Neural cell (in vitro differentiated cells): ENCODE measurements at regions not wholly inside any gene's neighbourhood (a gene's known extent, or its start where the extent isn't known, plus 50 kb on each side); places are given as distances from the start of the nearest gene placed in this dataset.

ENCODE experiments used
- H2AFZ ChIP-seq: fragments of 200-600, 300-800 bp; sonication (generic), shearing (Covaris generic); 2 replicates; pipeline ENCODE4 v1.6.0; 2014; ENCODE audit warnings: low read depth, mild to moderate bottlenecking, antibody characterized with exemption, low read length, moderate library complexity
- H3F3A ChIP-seq: fragments of 200-600 bp; shearing (Covaris generic); 2 replicates; pipeline ENCODE4 v1.6.1; 2016; ENCODE audit warnings: mild to moderate bottlenecking, moderate library complexity, mixed read lengths, antibody characterized with exemption, low read length; ENCODE audit not compliant: insufficient read depth, poor library complexity, severe bottlenecking
- H3K27ac ChIP-seq: fragments of 200-600, 300-800 bp; sonication (generic), shearing (Covaris generic); 2 replicates; pipeline ENCODE4 v1.5.1; 2014; ENCODE audit warnings: mild to moderate bottlenecking, low read length, moderate library complexity
- H3K27me3 ChIP-seq: fragments of 300-800, 200-600 bp; sonication (generic), shearing (Covaris generic); 2 replicates; pipeline ENCODE4 v1.6.0; 2014; ENCODE audit warnings: mild to moderate bottlenecking, low read depth, low read length, moderate library complexity; ENCODE audit not compliant: insufficient read depth
- H3K36me3 ChIP-seq: fragments of 300-800, 200-600 bp; sonication (generic), shearing (Covaris generic); 2 replicates; pipeline ENCODE4 v1.5.1; 2014; ENCODE audit warnings: mild to moderate bottlenecking, antibody characterized with exemption, low read length, moderate library complexity; ENCODE audit not compliant: insufficient read depth
- H3K4me2 ChIP-seq: fragments of 300-800, 200-600 bp; sonication (generic), shearing (Covaris generic); 2 replicates; pipeline ENCODE4 v1.6.0; 2014; ENCODE audit warnings: mild to moderate bottlenecking, low read length
- H3K4me3 ChIP-seq: fragments of 300-800, 200-600 bp; sonication (generic), shearing (Covaris generic); 2 replicates; pipeline ENCODE4 v1.5.1; 2014; ENCODE audit warnings: mild to moderate bottlenecking, low read length, moderate library complexity
- H3K79me2 ChIP-seq: fragments of 200-600 bp; shearing (Covaris generic); replicated peaks from 2 replicates; pipeline ENCODE4 v1.6.0; 2014; ENCODE audit warnings: mild to moderate bottlenecking, low read length, moderate library complexity; ENCODE audit not compliant: insufficient read depth
- H3K9ac ChIP-seq: fragments of 300-800, 200-600 bp; sonication (generic), shearing (Covaris generic); 2 replicates; pipeline ENCODE4 v1.6.1; 2016; ENCODE audit warnings: mild to moderate bottlenecking, low read length, mixed read lengths
- H3K9me2 ChIP-seq: fragments of 200-600 bp; shearing (Covaris generic); 2 replicates; pipeline ENCODE4 v1.6.1; 2016; ENCODE audit warnings: mild to moderate bottlenecking, low read length, mixed read lengths; ENCODE audit not compliant: insufficient read depth
- H3K9me3 ChIP-seq: fragments of 200-600, 300-800 bp; sonication (generic), shearing (Covaris generic); 2 replicates; pipeline ENCODE4 v1.6.1; 2016; ENCODE audit warnings: mild to moderate bottlenecking, mixed run types, low read length, moderate library complexity, mixed read lengths
- H4K20me1 ChIP-seq: fragments of 200-600 bp; shearing (Covaris generic); 2 replicates; pipeline ENCODE4 v1.6.1; 2016; ENCODE audit warnings: mild to moderate bottlenecking, mixed run types; ENCODE audit not compliant: insufficient read depth
- EP300 ChIP-seq: fragments of 450-650 bp; conservative IDR thresholded peaks from 2 replicates; pipeline ENCODE4 v1.6.1; 2014; ENCODE audit warnings: antibody characterized with exemption, mild to moderate bottlenecking, moderate library complexity; ENCODE audit not compliant: poor library complexity, severe bottlenecking
- EZH2 ChIP-seq: fragments of 200-600, 300-800 bp; shearing (Covaris generic), sonication (generic); IDR thresholded peaks from 2 replicates; pipeline ENCODE4 v1.6.1; 2014; ENCODE audit warnings: antibody characterized with exemption, low read length, borderline replicate concordance, mild to moderate bottlenecking; ENCODE audit not compliant: insufficient read depth, poor library complexity, severe bottlenecking
- MXI1 ChIP-seq: fragments of 450-650 bp; conservative IDR thresholded peaks from 2 replicates; pipeline ENCODE4 v1.6.1; 2014; ENCODE audit warnings: antibody characterized with exemption, mild to moderate bottlenecking; ENCODE audit not compliant: poor library complexity, severe bottlenecking
- POLR2AphosphoS5 ChIP-seq: IDR thresholded peaks from 2 replicates; pipeline ENCODE4 v1.6.1; 2012
- RAD21 ChIP-seq: fragments of 450-650 bp; conservative IDR thresholded peaks from 2 replicates; pipeline ENCODE4 v1.6.1; 2014; ENCODE audit warnings: antibody characterized with exemption, mild to moderate bottlenecking, moderate library complexity
- SMC3 ChIP-seq: fragments of 450-650 bp; conservative IDR thresholded peaks from 2 replicates; pipeline ENCODE4 v1.6.1; 2014; ENCODE audit warnings: antibody characterized with exemption, mild to moderate bottlenecking, moderate library complexity; ENCODE audit not compliant: poor library complexity
- TAF1 ChIP-seq: IDR thresholded peaks from 2 replicates; pipeline ENCODE4 v1.6.1; 2012; ENCODE audit warnings: low read depth
- TF ChIP-seq, protein P1 (sequence below): fragments of 450-650 bp; IDR thresholded peaks from 2 replicates; pipeline ENCODE4 v1.5.1; 2014; ENCODE audit warnings: antibody characterized with exemption, mild to moderate bottlenecking, moderate library complexity; ENCODE audit not compliant: poor library complexity, severe bottlenecking
- TF ChIP-seq, protein P2 (sequence below): IDR thresholded peaks from 2 replicates; pipeline ENCODE4 v1.6.1; 2012; ENCODE audit warnings: borderline replicate concordance

DNA sequence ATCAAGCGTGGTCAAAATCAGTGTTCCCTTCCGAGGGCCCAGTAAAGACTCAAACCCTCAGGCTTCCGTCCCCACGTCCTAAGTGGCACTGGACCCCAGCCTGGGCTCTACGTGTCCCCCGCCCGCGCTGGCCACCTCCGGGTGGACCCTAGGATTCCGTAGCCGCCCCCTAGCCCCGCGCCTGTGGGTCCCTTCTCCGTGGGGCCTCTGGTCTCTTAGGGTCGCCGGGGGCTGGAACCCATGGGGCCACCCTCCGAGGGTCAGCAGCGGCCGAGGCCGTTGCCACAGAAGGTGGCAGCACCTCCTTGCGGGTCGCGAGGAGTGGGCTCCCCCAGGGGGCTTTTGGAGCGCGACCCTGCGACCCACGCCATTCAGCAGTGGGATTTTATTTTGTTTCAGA lies 170.5 kb upstream of the EEPD1 start:
- no peak overlapping the region for H3K9ac ChIP-seq
- no peaks in the 10 kb centered on the region for H3K9me2 ChIP-seq
- no peak overlapping the region for H2AFZ ChIP-seq
- H3K27ac ChIP-seq, result no peak overlapping the region
- H3K27me3 ChIP-seq, result no peaks in the 10 kb centered on the region
- no peaks in the 10 kb centered on the region for H3K79me2 ChIP-seq
- H3F3A ChIP-seq, result no peaks in the 10 kb centered on the region
- no peaks in the 10 kb centered on the region for H3K9me3 ChIP-seq
- no peaks in the 10 kb centered on the region for H3K36me3 ChIP-seq
- H3K4me3 ChIP-seq, result no peak overlapping the region
- no peak overlapping the region for H3K4me2 ChIP-seq
- H4K20me1 ChIP-seq, result no peaks in the 10 kb centered on the region
- TF ChIP-seq, protein P1, sequence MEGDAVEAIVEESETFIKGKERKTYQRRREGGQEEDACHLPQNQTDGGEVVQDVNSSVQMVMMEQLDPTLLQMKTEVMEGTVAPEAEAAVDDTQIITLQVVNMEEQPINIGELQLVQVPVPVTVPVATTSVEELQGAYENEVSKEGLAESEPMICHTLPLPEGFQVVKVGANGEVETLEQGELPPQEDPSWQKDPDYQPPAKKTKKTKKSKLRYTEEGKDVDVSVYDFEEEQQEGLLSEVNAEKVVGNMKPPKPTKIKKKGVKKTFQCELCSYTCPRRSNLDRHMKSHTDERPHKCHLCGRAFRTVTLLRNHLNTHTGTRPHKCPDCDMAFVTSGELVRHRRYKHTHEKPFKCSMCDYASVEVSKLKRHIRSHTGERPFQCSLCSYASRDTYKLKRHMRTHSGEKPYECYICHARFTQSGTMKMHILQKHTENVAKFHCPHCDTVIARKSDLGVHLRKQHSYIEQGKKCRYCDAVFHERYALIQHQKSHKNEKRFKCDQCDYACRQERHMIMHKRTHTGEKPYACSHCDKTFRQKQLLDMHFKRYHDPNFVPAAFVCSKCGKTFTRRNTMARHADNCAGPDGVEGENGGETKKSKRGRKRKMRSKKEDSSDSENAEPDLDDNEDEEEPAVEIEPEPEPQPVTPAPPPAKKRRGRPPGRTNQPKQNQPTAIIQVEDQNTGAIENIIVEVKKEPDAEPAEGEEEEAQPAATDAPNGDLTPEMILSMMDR, result no peak
- no peak for TF ChIP-seq TAF1
- no peak for TF ChIP-seq SMC3
- no peak for TF ChIP-seq RAD21
- TF ChIP-seq EP300, result no peak
- TF ChIP-seq POLR2AphosphoS5, result no peak
- no peak for TF ChIP-seq MXI1
- TF ChIP-seq EZH2, result no peak
- TF ChIP-seq, protein P2, sequence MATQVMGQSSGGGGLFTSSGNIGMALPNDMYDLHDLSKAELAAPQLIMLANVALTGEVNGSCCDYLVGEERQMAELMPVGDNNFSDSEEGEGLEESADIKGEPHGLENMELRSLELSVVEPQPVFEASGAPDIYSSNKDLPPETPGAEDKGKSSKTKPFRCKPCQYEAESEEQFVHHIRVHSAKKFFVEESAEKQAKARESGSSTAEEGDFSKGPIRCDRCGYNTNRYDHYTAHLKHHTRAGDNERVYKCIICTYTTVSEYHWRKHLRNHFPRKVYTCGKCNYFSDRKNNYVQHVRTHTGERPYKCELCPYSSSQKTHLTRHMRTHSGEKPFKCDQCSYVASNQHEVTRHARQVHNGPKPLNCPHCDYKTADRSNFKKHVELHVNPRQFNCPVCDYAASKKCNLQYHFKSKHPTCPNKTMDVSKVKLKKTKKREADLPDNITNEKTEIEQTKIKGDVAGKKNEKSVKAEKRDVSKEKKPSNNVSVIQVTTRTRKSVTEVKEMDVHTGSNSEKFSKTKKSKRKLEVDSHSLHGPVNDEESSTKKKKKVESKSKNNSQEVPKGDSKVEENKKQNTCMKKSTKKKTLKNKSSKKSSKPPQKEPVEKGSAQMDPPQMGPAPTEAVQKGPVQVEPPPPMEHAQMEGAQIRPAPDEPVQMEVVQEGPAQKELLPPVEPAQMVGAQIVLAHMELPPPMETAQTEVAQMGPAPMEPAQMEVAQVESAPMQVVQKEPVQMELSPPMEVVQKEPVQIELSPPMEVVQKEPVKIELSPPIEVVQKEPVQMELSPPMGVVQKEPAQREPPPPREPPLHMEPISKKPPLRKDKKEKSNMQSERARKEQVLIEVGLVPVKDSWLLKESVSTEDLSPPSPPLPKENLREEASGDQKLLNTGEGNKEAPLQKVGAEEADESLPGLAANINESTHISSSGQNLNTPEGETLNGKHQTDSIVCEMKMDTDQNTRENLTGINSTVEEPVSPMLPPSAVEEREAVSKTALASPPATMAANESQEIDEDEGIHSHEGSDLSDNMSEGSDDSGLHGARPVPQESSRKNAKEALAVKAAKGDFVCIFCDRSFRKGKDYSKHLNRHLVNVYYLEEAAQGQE, result no peak

DNA sequence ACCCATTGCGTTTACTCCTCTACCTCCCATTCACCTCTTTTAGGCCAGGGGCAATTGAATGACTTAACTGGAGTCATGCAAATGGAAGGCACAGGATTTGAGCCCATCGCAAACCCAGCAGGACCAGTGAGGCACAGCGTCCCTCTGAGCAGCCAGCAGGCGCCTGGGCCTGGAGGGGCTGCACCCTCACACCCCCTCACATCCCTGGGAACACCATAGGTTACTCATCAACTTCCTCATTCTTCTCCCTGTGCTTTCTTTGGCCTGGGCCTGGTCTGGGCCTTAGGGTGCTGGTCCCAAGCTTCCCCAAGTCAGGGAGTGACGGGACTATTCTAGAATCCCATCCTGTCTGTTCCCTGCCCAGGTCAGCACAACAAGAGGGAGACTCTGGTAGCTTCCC lies 169.4 kb upstream of the EEPD1 start:
- no peak for TF ChIP-seq RAD21
- TF ChIP-seq TAF1, result no peak
- TF ChIP-seq, protein P2, result no peak
- TF ChIP-seq, protein P1, result no peak
- no peak for TF ChIP-seq POLR2AphosphoS5
- no peak for TF ChIP-seq EP300
- no peak for TF ChIP-seq MXI1
- TF ChIP-seq SMC3, result no peak
- TF ChIP-seq EZH2, result no peak
- no peak overlapping the region for H3K4me2 ChIP-seq
- H3F3A ChIP-seq, result no peaks in the 10 kb centered on the region
- no peak overlapping the region for H3K9ac ChIP-seq
- H3K27ac ChIP-seq, result no peak overlapping the region
- no peaks in the 10 kb centered on the region for H3K9me2 ChIP-seq
- H3K27me3 ChIP-seq, result no peaks in the 10 kb centered on the region
- no peaks in the 10 kb centered on the region for H4K20me1 ChIP-seq
- H3K9me3 ChIP-seq, result no peaks in the 10 kb centered on the region
- no peak overlapping the region for H2AFZ ChIP-seq
- no peaks in the 10 kb centered on the region for H3K36me3 ChIP-seq
- H3K79me2 ChIP-seq, result no peaks in the 10 kb centered on the region
- no peak overlapping the region for H3K4me3 ChIP-seq
